GM23338 (cell line): ENCODE measurements at regions not wholly inside any gene's neighbourhood (a gene's known extent, or its start where the extent isn't known, plus 50 kb on each side); places are given as distances from the start of the nearest gene placed in this dataset.

Source experiments
- ATAC-seq: fragments of 200-7000 bp; cut with Tn5 transposase; 3 replicates; pipeline ENCODE4 v1.9.1; 2020
- DNase-seq: peaks from one replicate; pipeline ENCODE4 v3.0.0-alpha.2; 2015; ENCODE audit warnings: low spot score
- H2AFZ ChIP-seq: fragments of 200-600 bp; sonication (generic); 2 replicates; pipeline ENCODE4 v1.8.0; 2016; ENCODE audit warnings: antibody characterized with exemption, mild to moderate bottlenecking, moderate library complexity
- H3F3A ChIP-seq: fragments of 200-600 bp; sonication (generic); replicated peaks from 2 replicates; pipeline ENCODE4 v1.8.0; 2017; ENCODE audit warnings: antibody characterized with exemption, mixed run types, low read depth
- H3K27ac ChIP-seq: fragments of 200-600 bp; sonication (generic); 2 replicates; pipeline ENCODE4 v1.6.1; 2016; ENCODE audit warnings: low read depth
- H3K27me3 ChIP-seq: fragments of 200-600 bp; sonication (generic); 2 replicates; pipeline ENCODE4 v1.8.0; 2016; ENCODE audit warnings: mild to moderate bottlenecking, mixed run types, moderate library complexity; ENCODE audit not compliant: insufficient read depth
- H3K36me3 ChIP-seq: fragments of 200-600 bp; sonication (generic); 2 replicates; pipeline ENCODE4 v1.8.0; 2016; ENCODE audit warnings: mild to moderate bottlenecking; ENCODE audit not compliant: insufficient read depth
- H3K4me1 ChIP-seq: fragments of 200-600 bp; sonication (generic); 2 replicates; pipeline ENCODE4 v1.8.0; 2016; ENCODE audit warnings: mild to moderate bottlenecking, moderate library complexity; ENCODE audit not compliant: insufficient read depth
- H3K4me2 ChIP-seq: fragments of 200-600 bp; sonication (generic); 2 replicates; pipeline ENCODE4 v1.7.1; 2017; ENCODE audit warnings: mixed run types
- H3K4me3 ChIP-seq: fragments of 200-600 bp; sonication (generic); 2 replicates; pipeline ENCODE4 v1.6.1; 2016; ENCODE audit warnings: mixed run types
- H3K79me2 ChIP-seq: fragments of 200-600 bp; sonication (generic); replicated peaks from 2 replicates; pipeline ENCODE4 v1.8.0; 2017; ENCODE audit warnings: mild to moderate bottlenecking; ENCODE audit not compliant: insufficient read depth
- H3K9me2 ChIP-seq: fragments of 200-600 bp; sonication (generic); 2 replicates; pipeline ENCODE4 v1.8.0; 2017; ENCODE audit not compliant: insufficient read depth
- H4K20me1 ChIP-seq: fragments of 200-600 bp; sonication (generic); replicated peaks from 2 replicates; pipeline ENCODE4 v1.8.0; 2017; ENCODE audit warnings: mild to moderate bottlenecking; ENCODE audit not compliant: insufficient read depth
- H3K27ac Mint-ChIP-seq: 2 replicates; pipeline ENCODE4 v1.8.0; 2020; ENCODE audit warnings: inconsistent platforms, mild to moderate bottlenecking, moderate library complexity, mixed read lengths
- H3K27me3 Mint-ChIP-seq: 3 replicates; pipeline ENCODE4 v1.8.0; 2022; ENCODE audit warnings: low read depth, mild to moderate bottlenecking, moderate library complexity, mixed read lengths, inconsistent platforms; ENCODE audit not compliant: insufficient read depth, poor library complexity
- H3K36me3 Mint-ChIP-seq: 3 replicates; pipeline ENCODE4 v1.8.0; 2021; ENCODE audit warnings: low read depth, mild to moderate bottlenecking, inconsistent platforms, moderate library complexity, mixed read lengths
- H3K4me1 Mint-ChIP-seq: 3 replicates; pipeline ENCODE4 v1.8.0; 2020; ENCODE audit warnings: mild to moderate bottlenecking, inconsistent platforms, mixed read lengths
- H3K4me3 Mint-ChIP-seq: 3 replicates; pipeline ENCODE4 v1.8.0; 2021; ENCODE audit warnings: moderate library complexity, mild to moderate bottlenecking, inconsistent platforms, mixed read lengths
- H3K9me3 Mint-ChIP-seq: 3 replicates; pipeline ENCODE4 v1.8.0; 2020; ENCODE audit warnings: moderate library complexity, mild to moderate bottlenecking, inconsistent platforms, mixed read lengths
- CREB1 ChIP-seq: fragments of 250-450 bp; sonication (Bioruptor Pico); IDR thresholded peaks from 2 replicates; pipeline ENCODE4 v1.5.0; 2020; ENCODE audit warnings: low read depth, mild to moderate bottlenecking, moderate library complexity
- NANOG ChIP-seq: IDR thresholded peaks from 2 replicates; pipeline ENCODE4 v1.6.1; 2016; ENCODE audit warnings: antibody characterized with exemption, borderline replicate concordance
- POLR2AphosphoS5 ChIP-seq: IDR thresholded peaks from 2 replicates; pipeline ENCODE4 v1.6.1; 2016; ENCODE audit warnings: antibody characterized with exemption, low read depth
- STAT1 ChIP-seq: IDR thresholded peaks from one replicate; pipeline ENCODE4 v1.6.1; 2016; ENCODE audit warnings: antibody characterized with exemption; ENCODE audit not compliant: unreplicated experiment
- ZNF114 ChIP-seq: fragments of 250-450 bp; sonication (Bioruptor Pico); IDR thresholded peaks from 2 replicates; pipeline ENCODE4 v1.5.0; 2020; ENCODE audit warnings: mild to moderate bottlenecking, moderate library complexity
- ZNF331 ChIP-seq: fragments of 250-450 bp; sonication (Bioruptor Pico); IDR thresholded peaks from 2 replicates; pipeline ENCODE4 v1.5.0; 2020; ENCODE audit warnings: low read depth, mild to moderate bottlenecking, moderate library complexity
- TF ChIP-seq, protein P1 (sequence below): fragments of 250-450 bp; sonication (Bioruptor Pico); IDR thresholded peaks from 2 replicates; pipeline ENCODE4 v1.5.0; 2020; ENCODE audit warnings: mild to moderate bottlenecking, moderate library complexity
- TF ChIP-seq, protein P2 (sequence below): IDR thresholded peaks from one replicate; pipeline ENCODE4 v1.6.1; 2018; ENCODE audit warnings: antibody characterized with exemption; ENCODE audit not compliant: unreplicated experiment

DNA sequence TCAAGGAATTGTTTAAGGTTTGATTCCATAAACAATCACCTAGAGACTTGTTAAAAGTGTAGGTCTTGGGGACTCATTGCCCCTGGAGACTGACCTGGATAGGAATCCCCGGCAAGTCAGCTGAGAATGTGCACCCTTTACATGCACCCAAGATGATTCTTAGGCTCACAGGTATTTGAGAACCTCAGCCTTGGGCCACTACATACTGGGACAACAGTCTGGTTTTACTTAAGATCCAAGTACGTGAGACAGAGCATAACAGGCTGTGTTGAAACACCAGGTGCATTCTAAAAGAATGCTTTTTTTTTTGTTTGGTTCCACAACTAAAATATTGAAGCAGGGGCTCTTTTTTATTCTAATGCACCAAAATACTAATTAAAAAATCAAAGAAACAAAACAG is 215.8 kb downstream of the TMX3 start (continued):
- TF ChIP-seq POLR2AphosphoS5 (no peak), NANOG (no peak)
- TF ChIP-seq, protein P1, sequence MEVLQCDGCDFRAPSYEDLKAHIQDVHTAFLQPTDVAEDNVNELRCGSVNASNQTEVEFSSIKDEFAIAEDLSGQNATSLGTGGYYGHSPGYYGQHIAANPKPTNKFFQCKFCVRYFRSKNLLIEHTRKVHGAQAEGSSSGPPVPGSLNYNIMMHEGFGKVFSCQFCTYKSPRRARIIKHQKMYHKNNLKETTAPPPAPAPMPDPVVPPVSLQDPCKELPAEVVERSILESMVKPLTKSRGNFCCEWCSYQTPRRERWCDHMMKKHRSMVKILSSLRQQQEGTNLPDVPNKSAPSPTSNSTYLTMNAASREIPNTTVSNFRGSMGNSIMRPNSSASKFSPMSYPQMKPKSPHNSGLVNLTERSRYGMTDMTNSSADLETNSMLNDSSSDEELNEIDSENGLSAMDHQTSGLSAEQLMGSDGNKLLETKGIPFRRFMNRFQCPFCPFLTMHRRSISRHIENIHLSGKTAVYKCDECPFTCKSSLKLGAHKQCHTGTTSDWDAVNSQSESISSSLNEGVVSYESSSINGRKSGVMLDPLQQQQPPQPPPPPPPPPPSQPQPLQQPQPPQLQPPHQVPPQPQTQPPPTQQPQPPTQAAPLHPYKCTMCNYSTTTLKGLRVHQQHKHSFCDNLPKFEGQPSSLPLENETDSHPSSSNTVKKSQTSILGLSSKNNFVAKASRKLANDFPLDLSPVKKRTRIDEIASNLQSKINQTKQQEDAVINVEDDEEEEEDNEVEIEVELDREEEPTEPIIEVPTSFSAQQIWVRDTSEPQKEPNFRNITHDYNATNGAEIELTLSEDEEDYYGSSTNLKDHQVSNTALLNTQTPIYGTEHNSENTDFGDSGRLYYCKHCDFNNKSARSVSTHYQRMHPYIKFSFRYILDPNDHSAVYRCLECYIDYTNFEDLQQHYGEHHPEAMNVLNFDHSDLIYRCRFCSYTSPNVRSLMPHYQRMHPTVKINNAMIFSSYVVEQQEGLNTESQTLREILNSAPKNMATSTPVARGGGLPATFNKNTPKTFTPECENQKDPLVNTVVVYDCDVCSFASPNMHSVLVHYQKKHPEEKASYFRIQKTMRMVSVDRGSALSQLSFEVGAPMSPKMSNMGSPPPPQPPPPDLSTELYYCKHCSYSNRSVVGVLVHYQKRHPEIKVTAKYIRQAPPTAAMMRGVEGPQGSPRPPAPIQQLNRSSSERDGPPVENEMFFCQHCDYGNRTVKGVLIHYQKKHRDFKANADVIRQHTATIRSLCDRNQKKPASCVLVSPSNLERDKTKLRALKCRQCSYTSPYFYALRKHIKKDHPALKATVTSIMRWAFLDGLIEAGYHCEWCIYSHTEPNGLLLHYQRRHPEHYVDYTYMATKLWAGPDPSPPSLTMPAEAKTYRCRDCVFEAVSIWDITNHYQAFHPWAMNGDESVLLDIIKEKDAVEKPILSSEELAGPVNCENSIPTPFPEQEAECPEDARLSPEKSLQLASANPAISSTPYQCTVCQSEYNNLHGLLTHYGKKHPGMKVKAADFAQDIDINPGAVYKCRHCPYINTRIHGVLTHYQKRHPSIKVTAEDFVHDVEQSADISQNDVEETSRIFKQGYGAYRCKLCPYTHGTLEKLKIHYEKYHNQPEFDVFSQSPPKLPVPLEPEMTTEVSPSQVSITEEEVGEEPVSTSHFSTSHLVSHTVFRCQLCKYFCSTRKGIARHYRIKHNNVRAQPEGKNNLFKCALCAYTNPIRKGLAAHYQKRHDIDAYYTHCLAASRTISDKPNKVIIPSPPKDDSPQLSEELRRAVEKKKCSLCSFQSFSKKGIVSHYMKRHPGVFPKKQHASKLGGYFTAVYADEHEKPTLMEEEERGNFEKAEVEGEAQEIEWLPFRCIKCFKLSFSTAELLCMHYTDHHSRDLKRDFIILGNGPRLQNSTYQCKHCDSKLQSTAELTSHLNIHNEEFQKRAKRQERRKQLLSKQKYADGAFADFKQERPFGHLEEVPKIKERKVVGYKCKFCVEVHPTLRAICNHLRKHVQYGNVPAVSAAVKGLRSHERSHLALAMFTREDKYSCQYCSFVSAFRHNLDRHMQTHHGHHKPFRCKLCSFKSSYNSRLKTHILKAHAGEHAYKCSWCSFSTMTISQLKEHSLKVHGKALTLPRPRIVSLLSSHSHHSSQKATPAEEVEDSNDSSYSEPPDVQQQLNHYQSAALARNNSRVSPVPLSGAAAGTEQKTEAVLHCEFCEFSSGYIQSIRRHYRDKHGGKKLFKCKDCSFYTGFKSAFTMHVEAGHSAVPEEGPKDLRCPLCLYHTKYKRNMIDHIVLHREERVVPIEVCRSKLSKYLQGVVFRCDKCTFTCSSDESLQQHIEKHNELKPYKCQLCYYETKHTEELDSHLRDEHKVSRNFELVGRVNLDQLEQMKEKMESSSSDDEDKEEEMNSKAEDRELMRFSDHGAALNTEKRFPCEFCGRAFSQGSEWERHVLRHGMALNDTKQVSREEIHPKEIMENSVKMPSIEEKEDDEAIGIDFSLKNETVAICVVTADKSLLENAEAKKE (CRISPR knock-in tag) = no peak

DNA sequence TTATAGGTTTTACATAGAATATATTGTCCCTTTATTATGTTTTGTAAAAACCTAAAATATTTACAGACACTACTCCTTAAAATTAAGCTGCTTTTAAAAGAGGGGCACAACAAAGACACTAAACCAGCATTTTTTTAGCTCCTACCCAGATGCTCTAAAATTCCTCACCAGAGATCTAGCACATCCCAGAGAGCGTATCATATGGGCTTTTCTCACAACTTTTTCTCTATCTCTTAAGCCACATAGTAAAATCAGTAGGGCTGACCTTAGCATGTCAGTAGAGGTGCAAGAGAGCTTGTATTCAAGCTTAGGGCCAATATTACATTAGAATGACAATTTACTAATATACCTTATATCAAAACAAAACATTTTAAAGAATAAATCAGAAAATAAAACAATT is 216.3 kb downstream of the TMX3 start:
- 0 out of 2 replicates have a peak overlapping the region, but pooled peaks have one; percentile 37 for H3K4me2 ChIP-seq
- no peaks in the 10 kb centered on the region for H3K36me3 ChIP-seq
- no peak for ATAC-seq
- H3K27me3 Mint-ChIP-seq = no peaks in the 10 kb centered on the region
- no peak overlapping the region for H3K27ac Mint-ChIP-seq
- H3K36me3 Mint-ChIP-seq = no peaks in the 10 kb centered on the region
- H3K4me1 Mint-ChIP-seq = peaks cover 12% of the 10 kb centered on the region
- H3F3A ChIP-seq = no peaks in the 10 kb centered on the region
- H3K4me3 Mint-ChIP-seq = no peak overlapping the region
- no peaks in the 10 kb centered on the region for H4K20me1 ChIP-seq
- peak overlapping the region; percentile 89; the same call in 1 of the 2 replicates for H2AFZ ChIP-seq
- no peak for DNase-seq
- no peak overlapping the region for H3K4me3 ChIP-seq
- no peak for TF ChIP-seq CREB1 (CRISPR knock-in tag)
- TF ChIP-seq POLR2AphosphoS5 = no peak
- TF ChIP-seq ZNF331 (CRISPR knock-in tag) = no peak
- TF ChIP-seq, protein P2, sequence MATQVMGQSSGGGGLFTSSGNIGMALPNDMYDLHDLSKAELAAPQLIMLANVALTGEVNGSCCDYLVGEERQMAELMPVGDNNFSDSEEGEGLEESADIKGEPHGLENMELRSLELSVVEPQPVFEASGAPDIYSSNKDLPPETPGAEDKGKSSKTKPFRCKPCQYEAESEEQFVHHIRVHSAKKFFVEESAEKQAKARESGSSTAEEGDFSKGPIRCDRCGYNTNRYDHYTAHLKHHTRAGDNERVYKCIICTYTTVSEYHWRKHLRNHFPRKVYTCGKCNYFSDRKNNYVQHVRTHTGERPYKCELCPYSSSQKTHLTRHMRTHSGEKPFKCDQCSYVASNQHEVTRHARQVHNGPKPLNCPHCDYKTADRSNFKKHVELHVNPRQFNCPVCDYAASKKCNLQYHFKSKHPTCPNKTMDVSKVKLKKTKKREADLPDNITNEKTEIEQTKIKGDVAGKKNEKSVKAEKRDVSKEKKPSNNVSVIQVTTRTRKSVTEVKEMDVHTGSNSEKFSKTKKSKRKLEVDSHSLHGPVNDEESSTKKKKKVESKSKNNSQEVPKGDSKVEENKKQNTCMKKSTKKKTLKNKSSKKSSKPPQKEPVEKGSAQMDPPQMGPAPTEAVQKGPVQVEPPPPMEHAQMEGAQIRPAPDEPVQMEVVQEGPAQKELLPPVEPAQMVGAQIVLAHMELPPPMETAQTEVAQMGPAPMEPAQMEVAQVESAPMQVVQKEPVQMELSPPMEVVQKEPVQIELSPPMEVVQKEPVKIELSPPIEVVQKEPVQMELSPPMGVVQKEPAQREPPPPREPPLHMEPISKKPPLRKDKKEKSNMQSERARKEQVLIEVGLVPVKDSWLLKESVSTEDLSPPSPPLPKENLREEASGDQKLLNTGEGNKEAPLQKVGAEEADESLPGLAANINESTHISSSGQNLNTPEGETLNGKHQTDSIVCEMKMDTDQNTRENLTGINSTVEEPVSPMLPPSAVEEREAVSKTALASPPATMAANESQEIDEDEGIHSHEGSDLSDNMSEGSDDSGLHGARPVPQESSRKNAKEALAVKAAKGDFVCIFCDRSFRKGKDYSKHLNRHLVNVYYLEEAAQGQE = no peak
- TF ChIP-seq STAT1 = no peak
- TF ChIP-seq ZNF114 (CRISPR knock-in tag) = no peak
- peaks cover 14% of the 10 kb centered on the region for H3K4me1 ChIP-seq
- H3K9me3 Mint-ChIP-seq = no peaks in the 10 kb centered on the region
- H3K79me2 ChIP-seq = no peaks in the 10 kb centered on the region
- no peak overlapping the region for H3K27ac ChIP-seq
- no peaks in the 10 kb centered on the region for H3K27me3 ChIP-seq
- no peaks in the 10 kb centered on the region for H3K9me2 ChIP-seq
